Mammary epithelial cell (primary cell): ENCODE measurements at regions not wholly inside any gene's neighbourhood (a gene's known extent, or its start where the extent isn't known, plus 50 kb on each side); places are given as distances from the start of the nearest gene placed in this dataset.

Source experiments
- CTCF ChIP-seq, 2 donors: IDR thresholded peaks in 1 of 2; conservative IDR thresholded peaks in 1 of 2; 2 replicates each; pipeline ENCODE4 v1.5.1; 2011 to 2012; ENCODE audit warnings: inconsistent platforms in 2 of 2, low read length in 2 of 2, mild to moderate bottlenecking in 2 of 2, control low read depth in 1 of 2, low read depth in 1 of 2; ENCODE audit not compliant: insufficient read depth in 1 of 2; ENCODE audit errors: extremely low read depth in 1 of 2
- EZH2 ChIP-seq: IDR thresholded peaks from 2 replicates; pipeline ENCODE4 v1.6.1; 2012; ENCODE audit warnings: low read length, inconsistent platforms, borderline replicate concordance

DNA sequence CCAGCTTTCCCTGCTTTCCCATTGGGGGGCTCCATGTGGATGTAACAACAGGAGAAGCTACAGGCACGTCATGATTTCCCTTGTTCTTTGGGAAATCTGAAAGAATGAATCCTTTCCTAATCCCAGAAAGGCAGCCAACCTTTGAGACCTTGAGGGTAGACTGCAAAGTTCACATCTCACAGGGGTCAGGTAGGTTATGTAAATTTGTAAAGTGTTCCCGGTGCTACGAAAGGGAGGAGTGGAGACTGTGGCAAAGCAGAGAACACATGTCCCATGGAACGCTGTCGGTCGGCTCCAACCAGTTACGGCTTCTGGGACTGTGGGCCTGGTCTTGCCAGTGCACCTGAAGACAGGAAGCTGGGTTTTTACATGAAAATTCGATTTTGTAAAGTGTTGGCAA, 85.1 kb downstream of the RSPH3 start:
- no peak for TF ChIP-seq CTCF (conservative IDR thresholded peaks at IDR 0.05 in 1 of 2, IDR thresholded peaks at IDR 0.05 in 1 of 2; ENCODE audit: extremely low read depth in 1 of 2, insufficient read depth in 1 of 2, low read depth in 1 of 2, low read length in 2 of 2)
- no peak for TF ChIP-seq EZH2
